Choroid plexus epithelial cell (primary cell): ENCODE measurements at regions not wholly inside any gene's neighbourhood (a gene's known extent, or its start where the extent isn't known, plus 50 kb on each side); places are given as distances from the start of the nearest gene placed in this dataset.

ENCODE experiments used
- DNase-seq: peaks from one replicate; pipeline ENCODE4 v3.0.0-alpha.2; 2010; ENCODE audit warnings: low read depth
- H3K4me3 ChIP-seq: 2 replicates; pipeline ENCODE4 v1.5.1; 2011; ENCODE audit warnings: low read depth, mild to moderate bottlenecking, control low read depth, low read length, moderate library complexity
- TF ChIP-seq, protein P1 (sequence below): conservative IDR thresholded peaks from 2 replicates; pipeline ENCODE4 v1.5.1; 2011; ENCODE audit warnings: low read depth, mild to moderate bottlenecking, control low read depth, inconsistent platforms, low read length, moderate library complexity

DNA sequence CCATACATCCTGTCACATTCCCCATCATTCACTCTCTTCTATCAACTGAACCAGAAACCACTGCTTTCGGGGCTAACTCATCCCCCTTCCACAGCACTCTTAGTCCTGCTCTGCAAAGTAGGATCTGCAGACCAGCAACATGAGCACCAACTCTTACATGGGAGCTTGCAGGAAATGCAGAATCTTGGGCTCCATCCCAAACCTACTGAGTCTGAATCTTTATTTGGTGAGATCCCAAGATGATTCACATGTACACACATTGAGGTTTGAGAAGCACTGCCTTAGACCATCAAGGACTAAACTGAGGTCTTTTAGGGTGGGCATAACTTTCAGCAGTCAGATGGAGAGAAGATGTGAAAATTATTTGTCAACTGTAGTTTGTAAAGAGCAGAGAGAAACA is 235.6 kb upstream of the EPHA4 start:
- H3K4me3 ChIP-seq, result no peak overlapping the region
- TF ChIP-seq, protein P1, sequence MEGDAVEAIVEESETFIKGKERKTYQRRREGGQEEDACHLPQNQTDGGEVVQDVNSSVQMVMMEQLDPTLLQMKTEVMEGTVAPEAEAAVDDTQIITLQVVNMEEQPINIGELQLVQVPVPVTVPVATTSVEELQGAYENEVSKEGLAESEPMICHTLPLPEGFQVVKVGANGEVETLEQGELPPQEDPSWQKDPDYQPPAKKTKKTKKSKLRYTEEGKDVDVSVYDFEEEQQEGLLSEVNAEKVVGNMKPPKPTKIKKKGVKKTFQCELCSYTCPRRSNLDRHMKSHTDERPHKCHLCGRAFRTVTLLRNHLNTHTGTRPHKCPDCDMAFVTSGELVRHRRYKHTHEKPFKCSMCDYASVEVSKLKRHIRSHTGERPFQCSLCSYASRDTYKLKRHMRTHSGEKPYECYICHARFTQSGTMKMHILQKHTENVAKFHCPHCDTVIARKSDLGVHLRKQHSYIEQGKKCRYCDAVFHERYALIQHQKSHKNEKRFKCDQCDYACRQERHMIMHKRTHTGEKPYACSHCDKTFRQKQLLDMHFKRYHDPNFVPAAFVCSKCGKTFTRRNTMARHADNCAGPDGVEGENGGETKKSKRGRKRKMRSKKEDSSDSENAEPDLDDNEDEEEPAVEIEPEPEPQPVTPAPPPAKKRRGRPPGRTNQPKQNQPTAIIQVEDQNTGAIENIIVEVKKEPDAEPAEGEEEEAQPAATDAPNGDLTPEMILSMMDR, result no peak
- no peak for DNase-seq

- H3K4me3 ChIP-seq, result no peak overlapping the region
- TF ChIP-seq, protein P1, result no peak
- DNase-seq, result no peak
These were observed 230.0 kb upstream of the EPHA4 start for GRCh38 chr2:221802089-221802488.

DNA sequence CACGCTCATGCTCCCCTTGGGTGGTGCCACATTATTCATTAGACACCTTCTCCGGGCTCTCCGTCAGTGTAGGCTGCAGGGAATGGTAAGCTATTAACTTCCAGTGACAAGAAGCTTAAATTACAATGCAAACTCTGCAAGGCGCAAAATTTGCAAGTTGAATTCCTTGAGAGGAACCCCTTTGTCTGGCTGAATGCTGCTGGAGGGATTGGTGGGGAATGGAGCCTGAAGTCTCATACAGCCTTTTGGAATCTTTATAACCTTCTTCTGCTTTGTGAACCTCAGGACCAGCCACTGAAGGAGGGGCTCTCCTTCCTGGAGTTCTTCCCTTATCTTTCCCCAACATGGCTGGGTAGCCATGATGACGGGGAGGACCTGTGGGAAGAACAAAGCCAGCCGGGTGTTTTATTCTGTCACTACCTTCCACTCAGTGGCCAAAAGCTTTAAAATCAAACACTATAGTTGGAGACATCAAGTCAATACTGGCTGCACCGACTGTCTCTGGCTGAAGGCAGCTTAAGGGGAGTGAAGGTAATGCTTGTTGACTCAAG is 220.9 kb upstream of the EPHA4 start:
- H3K4me3 ChIP-seq, result no peak overlapping the region
- DNase-seq, result no peak
- TF ChIP-seq, protein P1, result no peak

DNA sequence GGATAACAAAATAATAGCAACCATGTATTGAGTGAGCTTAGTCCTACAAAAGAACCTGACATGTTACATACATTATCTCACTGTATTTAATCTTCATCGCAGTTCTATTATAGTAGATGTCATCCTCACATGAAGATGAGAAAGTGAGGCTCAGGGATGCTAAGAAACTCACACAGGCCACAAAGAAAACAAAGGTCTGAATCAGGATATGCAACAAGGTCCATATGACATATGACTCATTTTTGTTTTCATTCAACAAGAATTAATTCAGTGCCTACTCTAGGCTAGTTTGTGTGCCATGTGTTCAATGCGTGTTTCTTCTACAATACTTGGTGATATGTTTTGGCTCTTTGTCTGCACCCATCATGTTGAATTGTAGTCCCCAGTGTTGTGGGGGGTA is 219.7 kb upstream of the EPHA4 start:
- DNase-seq, result no peak
- TF ChIP-seq, protein P1, result no peak

DNA sequence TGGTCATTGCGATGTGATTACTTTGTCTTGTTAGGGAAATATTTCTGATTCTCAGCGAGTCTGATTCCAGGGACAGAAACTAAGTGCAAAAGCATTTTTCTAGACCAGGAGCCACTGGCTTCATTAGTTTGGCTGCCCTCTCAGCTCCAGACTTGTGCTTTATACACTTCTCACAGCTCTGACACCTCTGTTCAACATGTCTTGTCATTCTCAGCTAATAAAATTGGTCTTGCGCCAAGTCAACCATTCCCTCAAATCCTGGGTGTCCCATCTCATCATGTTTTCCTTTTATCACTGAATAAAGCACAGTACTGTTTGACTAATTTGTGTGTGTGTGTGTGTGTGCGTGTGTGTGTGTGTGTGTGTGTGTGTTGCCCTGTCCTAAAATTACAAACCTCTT is 215.5 kb upstream of the EPHA4 start:
- no peak for DNase-seq
- H3K4me3 ChIP-seq, result no peak overlapping the region
- TF ChIP-seq, protein P1, result no peak

More for the DNA sequence above, 219.7 kb upstream of the EPHA4 start:
- H3K4me3 ChIP-seq, result no peak overlapping the region

DNA sequence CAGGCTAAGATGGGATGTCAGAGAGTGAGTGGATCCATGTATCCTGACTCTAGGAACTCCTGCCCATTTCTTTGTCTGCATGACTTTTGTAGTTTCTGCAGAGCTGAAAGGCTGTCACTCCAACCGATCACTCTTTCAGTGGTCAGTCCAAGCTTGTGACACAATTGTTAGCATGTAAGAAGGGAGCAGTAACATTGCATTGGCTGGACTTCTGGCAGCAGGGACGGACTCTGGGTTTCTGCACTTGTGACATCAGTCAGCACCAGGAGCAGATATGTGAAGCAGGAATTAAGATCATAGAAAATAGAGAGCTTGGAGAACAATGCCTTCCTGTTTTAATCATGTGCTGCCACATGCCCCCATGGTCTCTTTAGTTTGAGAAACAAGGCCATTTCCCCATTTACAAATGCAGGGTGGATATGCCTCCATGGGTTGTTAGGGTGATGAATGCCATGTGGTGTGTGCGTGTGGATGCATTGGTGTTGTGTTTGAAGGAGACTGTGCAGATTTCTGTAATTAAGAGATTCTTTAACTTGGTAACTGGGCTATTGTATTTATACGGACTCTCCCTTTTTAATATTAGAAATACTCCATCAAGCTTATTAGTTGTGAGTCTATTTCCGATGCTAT is 214.3 kb upstream of the EPHA4 start:
- H3K4me3 ChIP-seq, result no peak overlapping the region
- no peak for DNase-seq
- TF ChIP-seq, protein P1, result no peak

DNA sequence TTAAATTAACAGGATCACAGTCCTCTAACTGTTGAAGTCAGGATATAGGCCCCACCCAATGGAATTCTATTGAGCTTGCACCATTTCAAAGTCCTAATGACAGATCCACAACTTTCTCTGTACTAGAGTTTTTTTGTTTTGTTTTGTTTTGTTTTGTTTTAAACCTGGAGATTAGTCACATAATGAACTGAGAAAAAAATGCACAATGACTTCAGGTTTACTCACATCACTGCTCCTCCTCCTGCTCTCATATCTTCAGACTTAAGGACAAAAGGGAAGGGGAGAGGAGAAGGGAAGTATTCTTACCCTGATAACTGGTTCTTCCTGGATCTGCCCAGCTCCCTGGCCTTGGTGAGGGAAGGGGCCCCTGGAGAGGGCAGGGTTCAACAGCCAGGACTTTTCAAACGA is 208.2 kb upstream of the EPHA4 start:
- H3K4me3 ChIP-seq, result no peak overlapping the region
- TF ChIP-seq, protein P1, result no peak
- DNase-seq, result no peak
